ENCODE measurements at regions not wholly inside any gene's neighbourhood (a gene's known extent, or its start where the extent isn't known, plus 50 kb on each side); places are given as distances from the start of the nearest gene placed in this dataset.
"Not testable (repeated sequence)": the region's sequence is repeated elsewhere in the genome, so short reads cannot be mapped to it uniquely, and the experiment has no call there.

DNA sequence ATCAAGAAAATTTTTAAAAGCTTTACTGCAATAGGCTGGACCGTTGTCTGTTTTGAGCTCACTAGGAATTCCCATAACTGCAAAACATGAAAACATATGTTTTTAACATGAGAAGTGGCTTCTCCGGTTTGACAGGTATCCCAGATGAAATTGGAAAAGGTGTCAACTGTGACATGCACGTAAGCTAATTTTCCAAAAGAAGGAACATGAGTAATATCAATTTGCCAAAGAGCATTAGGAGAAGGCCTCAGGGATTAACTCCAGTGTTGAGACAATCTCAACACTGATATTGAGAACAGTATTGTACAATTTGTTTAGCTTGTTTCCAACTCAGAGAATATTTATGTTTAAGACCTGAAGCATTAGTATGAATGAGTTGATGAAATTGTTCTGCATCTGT is 215.5 kb upstream of the KCNN2 start:
- H3K4me2 ChIP-seq (ENCODE audit: low read length) = no peak overlapping the region

GRCh38 chr5:114148253-114148652 is 213.6 kb upstream of the KCNN2 start:
- Histone ChIP-seq H3K9me3 (ENCODE audit: low read length) (no peaks in the 10 kb centered on the region), H3K9me2 (ENCODE audit: low read depth, low read length) (no peaks in the 10 kb centered on the region), H3K4me1 (ENCODE audit: insufficient read depth, low read length, severe bottlenecking) (no peaks in the 10 kb centered on the region), H3K4me2 (ENCODE audit: low read length) (no peak overlapping the region), H3F3A (ENCODE audit: insufficient read depth, low read length) (no peaks in the 10 kb centered on the region), H3K27ac (ENCODE audit: low read depth, low read length, poor library complexity, severe bottlenecking) (no peak overlapping the region), H3K36me3 (ENCODE audit: insufficient read depth, low read length) (no peaks in the 10 kb centered on the region), H2AFZ (ENCODE audit: low read length) (no peak overlapping the region), H3K4me3 (ENCODE audit: low read depth, low read length, poor library complexity, severe bottlenecking) (no peak overlapping the region), H4K20me1 (ENCODE audit: insufficient read depth, low read length) (no peaks in the 10 kb centered on the region), H3K79me2 (ENCODE audit: insufficient read depth, low read length) (no peaks in the 10 kb centered on the region), H3K27me3 (ENCODE audit: insufficient read depth, low read length) (no peaks in the 10 kb centered on the region), H3K9ac (ENCODE audit: low read length) (no peak overlapping the region)
- no peak for TF ChIP-seq CTCF (IDR thresholded peaks at IDR 0.05; ENCODE audit: low read length)
- no peak for TF ChIP-seq EZH2 (IDR thresholded peaks at IDR 0.05; ENCODE audit: borderline replicate concordance, low read length)

More for the DNA sequence above, 215.5 kb upstream of the KCNN2 start:
- H3K79me2 ChIP-seq (ENCODE audit: insufficient read depth, low read length) = no peaks in the 10 kb centered on the region
- no peaks in the 10 kb centered on the region for H3K9me3 ChIP-seq (ENCODE audit: low read length)
- H3K4me1 ChIP-seq (ENCODE audit: insufficient read depth, low read length, severe bottlenecking) = no peaks in the 10 kb centered on the region
- TF ChIP-seq EZH2 (IDR thresholded peaks at IDR 0.05; ENCODE audit: borderline replicate concordance, low read length) (no peak), CTCF (IDR thresholded peaks at IDR 0.05; ENCODE audit: low read length) (no peak)
- no peak overlapping the region for H3K27ac ChIP-seq (ENCODE audit: low read depth, low read length, poor library complexity, severe bottlenecking)
- no peaks in the 10 kb centered on the region for H3K36me3 ChIP-seq (ENCODE audit: insufficient read depth, low read length)
- no peak overlapping the region for H3K9ac ChIP-seq (ENCODE audit: low read length)
- H3K27me3 ChIP-seq (ENCODE audit: insufficient read depth, low read length) = no peaks in the 10 kb centered on the region
- no peak overlapping the region for H3K4me3 ChIP-seq (ENCODE audit: low read depth, low read length, poor library complexity, severe bottlenecking)
- no peak overlapping the region for H2AFZ ChIP-seq (ENCODE audit: low read length)
- no peaks in the 10 kb centered on the region for H3F3A ChIP-seq (ENCODE audit: insufficient read depth, low read length)
- H4K20me1 ChIP-seq (ENCODE audit: insufficient read depth, low read length) = no peaks in the 10 kb centered on the region
- H3K9me2 ChIP-seq (ENCODE audit: low read depth, low read length) = no peaks in the 10 kb centered on the region

DNA sequence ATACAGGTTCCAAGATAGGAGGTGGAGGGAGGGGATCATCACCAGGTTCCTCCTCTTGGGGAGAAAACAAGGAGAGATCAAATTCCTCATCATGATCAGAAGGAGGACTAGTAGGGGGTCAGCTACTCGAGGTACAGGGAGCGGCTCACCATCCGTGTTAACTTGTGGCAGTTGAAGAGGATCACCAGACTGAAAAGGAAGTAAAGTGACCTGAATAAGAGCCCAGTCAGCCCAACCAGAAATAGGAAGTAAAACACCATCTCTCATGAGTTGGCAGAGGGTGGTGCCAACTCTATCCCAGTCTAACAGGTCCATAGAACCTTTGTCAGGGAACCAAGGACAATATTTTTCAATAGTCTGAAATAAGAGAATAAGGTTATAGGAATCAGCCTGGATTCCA is 213.1 kb upstream of the KCNN2 start:
- not testable (repeated sequence) for H3K4me2 ChIP-seq (ENCODE audit: low read length); H3K27me3 ChIP-seq (ENCODE audit: insufficient read depth, low read length); H3K27ac ChIP-seq (ENCODE audit: low read depth, low read length, poor library complexity, severe bottlenecking); H3F3A ChIP-seq (ENCODE audit: insufficient read depth, low read length); H3K4me3 ChIP-seq (ENCODE audit: low read depth, low read length, poor library complexity, severe bottlenecking); H3K9me3 ChIP-seq (ENCODE audit: low read length); H3K9me2 ChIP-seq (ENCODE audit: low read depth, low read length); H2AFZ ChIP-seq (ENCODE audit: low read length); H3K36me3 ChIP-seq (ENCODE audit: insufficient read depth, low read length); H3K79me2 ChIP-seq (ENCODE audit: insufficient read depth, low read length); H3K9ac ChIP-seq (ENCODE audit: low read length); H3K4me1 ChIP-seq (ENCODE audit: insufficient read depth, low read length, severe bottlenecking); H4K20me1 ChIP-seq (ENCODE audit: insufficient read depth, low read length)

DNA sequence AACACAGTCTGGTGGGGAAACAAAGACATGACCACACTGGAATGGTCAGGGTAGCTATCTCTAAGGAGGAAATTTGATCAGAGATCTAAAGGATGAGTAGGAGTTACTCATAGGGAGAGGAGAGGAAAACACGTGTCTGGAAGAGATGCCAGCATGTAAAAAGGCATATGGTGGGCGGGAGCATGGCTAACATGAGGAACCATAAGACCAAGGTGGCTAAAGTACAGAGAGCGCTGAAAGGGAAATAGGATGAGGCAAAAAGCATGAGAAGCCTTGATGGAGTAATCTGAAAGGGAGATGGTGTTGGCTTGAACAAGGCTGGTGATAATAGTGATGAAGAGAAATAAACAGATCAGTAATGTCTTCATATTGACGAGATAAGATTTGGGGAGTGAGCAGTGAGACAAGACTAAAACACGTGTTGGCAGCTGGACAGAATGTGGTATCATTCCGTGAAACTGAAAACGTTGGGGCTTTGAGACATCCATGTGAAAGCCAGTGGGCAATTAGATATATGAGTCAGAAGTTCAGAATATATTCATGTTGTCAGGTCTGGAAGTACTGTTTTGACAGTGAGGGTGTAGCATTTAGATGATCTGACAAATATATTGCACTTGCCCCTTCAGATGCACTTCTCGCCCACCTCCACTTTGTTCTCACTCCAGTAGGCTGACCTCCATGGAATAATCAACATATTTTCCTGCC is 209.1 kb upstream of the KCNN2 start:
- Histone ChIP-seq H3K4me2 (ENCODE audit: low read length) (no peak overlapping the region), H3K79me2 (ENCODE audit: insufficient read depth, low read length) (no peaks in the 10 kb centered on the region), H3K9me3 (ENCODE audit: low read length) (no peaks in the 10 kb centered on the region), H3K4me1 (ENCODE audit: insufficient read depth, low read length, severe bottlenecking) (no peaks in the 10 kb centered on the region), H3K9me2 (ENCODE audit: low read depth, low read length) (no peaks in the 10 kb centered on the region), H3F3A (ENCODE audit: insufficient read depth, low read length) (no peaks in the 10 kb centered on the region), H2AFZ (ENCODE audit: low read length) (no peak overlapping the region), H3K4me3 (ENCODE audit: low read depth, low read length, poor library complexity, severe bottlenecking) (no peak overlapping the region), H3K9ac (ENCODE audit: low read length) (no peak overlapping the region), H4K20me1 (ENCODE audit: insufficient read depth, low read length) (no peaks in the 10 kb centered on the region), H3K27me3 (ENCODE audit: insufficient read depth, low read length) (no peaks in the 10 kb centered on the region), H3K27ac (ENCODE audit: low read depth, low read length, poor library complexity, severe bottlenecking) (no peak overlapping the region), H3K36me3 (ENCODE audit: insufficient read depth, low read length) (no peaks in the 10 kb centered on the region)
- no peak for TF ChIP-seq CTCF (IDR thresholded peaks at IDR 0.05; ENCODE audit: low read length)
- no peak for TF ChIP-seq EZH2 (IDR thresholded peaks at IDR 0.05; ENCODE audit: borderline replicate concordance, low read length)
